Peyer's patch (tissue), 4 donors: ENCODE measurements at regions not wholly inside any gene's neighbourhood (a gene's known extent, or its start where the extent isn't known, plus 50 kb on each side); places are given as distances from the start of the nearest gene placed in this dataset.

Experiments used
- POLR2A ChIP-seq, 2 donors: fragments of 450-650 bp; IDR thresholded peaks; one replicate each; pipeline ENCODE4 v1.5.1; 2017; ENCODE audit warnings: antibody characterized with exemption in 2 of 2, mild to moderate bottlenecking in 2 of 2, moderate library complexity in 2 of 2
- TF ChIP-seq, protein P1 (sequence below), 6 experiments: fragments of 450-650 bp in 4 of 6; fragments of 200-600 bp in 2 of 6; sonication (generic) in 1 of 6; IDR thresholded peaks; one replicate each; pipeline ENCODE4 v1.5.1; 2017 to 2019; ENCODE audit warnings: antibody characterized with exemption in 6 of 6, mild to moderate bottlenecking in 3 of 6, moderate library complexity in 1 of 6

- TF ChIP-seq, protein P1, sequence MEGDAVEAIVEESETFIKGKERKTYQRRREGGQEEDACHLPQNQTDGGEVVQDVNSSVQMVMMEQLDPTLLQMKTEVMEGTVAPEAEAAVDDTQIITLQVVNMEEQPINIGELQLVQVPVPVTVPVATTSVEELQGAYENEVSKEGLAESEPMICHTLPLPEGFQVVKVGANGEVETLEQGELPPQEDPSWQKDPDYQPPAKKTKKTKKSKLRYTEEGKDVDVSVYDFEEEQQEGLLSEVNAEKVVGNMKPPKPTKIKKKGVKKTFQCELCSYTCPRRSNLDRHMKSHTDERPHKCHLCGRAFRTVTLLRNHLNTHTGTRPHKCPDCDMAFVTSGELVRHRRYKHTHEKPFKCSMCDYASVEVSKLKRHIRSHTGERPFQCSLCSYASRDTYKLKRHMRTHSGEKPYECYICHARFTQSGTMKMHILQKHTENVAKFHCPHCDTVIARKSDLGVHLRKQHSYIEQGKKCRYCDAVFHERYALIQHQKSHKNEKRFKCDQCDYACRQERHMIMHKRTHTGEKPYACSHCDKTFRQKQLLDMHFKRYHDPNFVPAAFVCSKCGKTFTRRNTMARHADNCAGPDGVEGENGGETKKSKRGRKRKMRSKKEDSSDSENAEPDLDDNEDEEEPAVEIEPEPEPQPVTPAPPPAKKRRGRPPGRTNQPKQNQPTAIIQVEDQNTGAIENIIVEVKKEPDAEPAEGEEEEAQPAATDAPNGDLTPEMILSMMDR (IDR thresholded peaks at IDR 0.05): no peak
- TF ChIP-seq POLR2A (IDR thresholded peaks at IDR 0.05): no peak
Observed at GRCh38 chr2:194854941-194855340, 802.1 kb upstream of the SLC39A10 start.
